ENCODE measurements at regions not wholly inside any gene's neighbourhood (a gene's known extent, or its start where the extent isn't known, plus 50 kb on each side); places are given as distances from the start of the nearest gene placed in this dataset.

DNA sequence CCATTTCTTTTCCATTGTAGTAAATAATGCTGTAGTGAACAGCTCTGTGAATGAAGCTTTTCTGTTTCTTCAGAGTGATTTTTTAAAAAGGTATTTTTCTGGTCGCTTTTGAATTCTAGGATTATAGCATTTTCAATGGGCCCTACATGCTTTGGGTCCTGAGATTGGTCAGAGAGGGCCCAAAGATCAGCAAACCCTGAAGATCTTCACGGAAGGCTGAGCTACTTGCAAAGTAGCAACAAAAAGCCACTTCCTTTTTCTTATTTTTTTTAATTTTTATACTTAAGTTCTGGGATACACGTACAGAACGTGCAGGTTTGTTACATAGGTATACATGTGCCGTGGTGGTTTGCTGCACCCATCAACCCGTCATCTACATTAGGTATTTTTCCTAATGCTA lies 200.5 kb downstream of the FAT3 start:
- Histone ChIP-seq H3K4me3 (no peak overlapping the region), H3K36me3 (ENCODE audit: control insufficient read depth in 4 of 4, insufficient read depth in 4 of 4, low read length in 4 of 4) (no peaks in the 10 kb centered on the region), H3K27ac (ENCODE audit: low read depth in 1 of 2, low read length in 1 of 2) (no peak overlapping the region), H3K9ac (ENCODE audit: insufficient read depth in 1 of 2, low read length in 2 of 2) (no peak overlapping the region), H3K9me3 (ENCODE audit: control insufficient read depth in 4 of 4, insufficient read depth in 3 of 4, low read length in 3 of 4) (peaks cover 0 to 7% (median 0%) of the 10 kb centered on the region in 4 donors), H3K4me1 (ENCODE audit: control insufficient read depth in 5 of 5, insufficient read depth in 5 of 5, low read length in 5 of 5) (peaks cover 0 to 10% (median 0%) of the 10 kb centered on the region in 5 donors), H3K27me3 (ENCODE audit: control insufficient read depth in 3 of 3, insufficient read depth in 3 of 3, low read length in 2 of 3) (no peaks in the 10 kb centered on the region)
- DNase-seq (no peak), ATAC-seq (ENCODE audit: insufficient read depth, low FRiP score) (no peak)
- WGBS, 2 donors, result 74 to 75% methylated on average over 6 of the region's 6 CpGs
- TF ChIP-seq, protein P1, sequence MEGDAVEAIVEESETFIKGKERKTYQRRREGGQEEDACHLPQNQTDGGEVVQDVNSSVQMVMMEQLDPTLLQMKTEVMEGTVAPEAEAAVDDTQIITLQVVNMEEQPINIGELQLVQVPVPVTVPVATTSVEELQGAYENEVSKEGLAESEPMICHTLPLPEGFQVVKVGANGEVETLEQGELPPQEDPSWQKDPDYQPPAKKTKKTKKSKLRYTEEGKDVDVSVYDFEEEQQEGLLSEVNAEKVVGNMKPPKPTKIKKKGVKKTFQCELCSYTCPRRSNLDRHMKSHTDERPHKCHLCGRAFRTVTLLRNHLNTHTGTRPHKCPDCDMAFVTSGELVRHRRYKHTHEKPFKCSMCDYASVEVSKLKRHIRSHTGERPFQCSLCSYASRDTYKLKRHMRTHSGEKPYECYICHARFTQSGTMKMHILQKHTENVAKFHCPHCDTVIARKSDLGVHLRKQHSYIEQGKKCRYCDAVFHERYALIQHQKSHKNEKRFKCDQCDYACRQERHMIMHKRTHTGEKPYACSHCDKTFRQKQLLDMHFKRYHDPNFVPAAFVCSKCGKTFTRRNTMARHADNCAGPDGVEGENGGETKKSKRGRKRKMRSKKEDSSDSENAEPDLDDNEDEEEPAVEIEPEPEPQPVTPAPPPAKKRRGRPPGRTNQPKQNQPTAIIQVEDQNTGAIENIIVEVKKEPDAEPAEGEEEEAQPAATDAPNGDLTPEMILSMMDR (IDR thresholded peaks at IDR 0.05; ENCODE audit: control extremely low read depth, extremely low read depth), result no peak

DNA sequence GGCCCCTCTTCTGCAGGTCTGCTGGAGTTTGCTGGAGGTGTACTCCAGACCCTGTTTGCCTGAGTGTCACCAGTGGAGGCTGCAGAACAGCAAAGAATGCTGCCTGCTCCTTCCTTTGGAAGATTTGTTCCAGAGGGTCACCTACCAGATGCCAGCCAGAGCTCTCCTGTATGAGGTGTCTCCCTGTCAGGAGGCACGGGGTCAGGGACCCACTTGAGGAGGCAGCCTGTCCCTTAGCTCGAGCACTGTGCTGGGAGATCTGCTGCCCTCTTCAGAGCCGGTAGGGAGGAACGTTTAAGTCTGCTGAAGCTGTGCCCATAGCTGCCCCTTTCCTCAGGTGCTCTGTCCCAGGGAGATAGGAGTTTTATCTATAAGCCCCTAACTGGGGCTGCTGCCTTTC lies 207.9 kb downstream of the FAT3 start:
- H3K4me3 ChIP-seq, result no peak overlapping the region
- no peak overlapping the region for H3K27ac ChIP-seq (ENCODE audit: low read depth in 1 of 2, low read length in 1 of 2)
- WGBS, 2 donors, result 67 to 87% methylated on average over 4 of the region's 4 CpGs
- TF ChIP-seq, protein P1 (IDR thresholded peaks at IDR 0.05; ENCODE audit: control extremely low read depth, extremely low read depth), result no peak
- DNase-seq (no peak), ATAC-seq (ENCODE audit: insufficient read depth, low FRiP score) (no peak)
- H3K4me1 ChIP-seq (ENCODE audit: control insufficient read depth in 5 of 5, insufficient read depth in 5 of 5, low read length in 5 of 5), result no peaks in the 10 kb centered on the region
- H3K36me3 ChIP-seq (ENCODE audit: control insufficient read depth in 4 of 4, insufficient read depth in 4 of 4, low read length in 4 of 4), result no peaks in the 10 kb centered on the region
- H3K9ac ChIP-seq (ENCODE audit: insufficient read depth in 1 of 2, low read length in 2 of 2), result no peak overlapping the region
- H3K27me3 ChIP-seq (ENCODE audit: control insufficient read depth in 3 of 3, insufficient read depth in 3 of 3, low read length in 2 of 3), result no peaks in the 10 kb centered on the region
- H3K9me3 ChIP-seq (ENCODE audit: control insufficient read depth in 4 of 4, insufficient read depth in 3 of 4, low read length in 3 of 4), result peaks cover 0 to 9% (median under 1%) of the 10 kb centered on the region in 4 donors

DNA sequence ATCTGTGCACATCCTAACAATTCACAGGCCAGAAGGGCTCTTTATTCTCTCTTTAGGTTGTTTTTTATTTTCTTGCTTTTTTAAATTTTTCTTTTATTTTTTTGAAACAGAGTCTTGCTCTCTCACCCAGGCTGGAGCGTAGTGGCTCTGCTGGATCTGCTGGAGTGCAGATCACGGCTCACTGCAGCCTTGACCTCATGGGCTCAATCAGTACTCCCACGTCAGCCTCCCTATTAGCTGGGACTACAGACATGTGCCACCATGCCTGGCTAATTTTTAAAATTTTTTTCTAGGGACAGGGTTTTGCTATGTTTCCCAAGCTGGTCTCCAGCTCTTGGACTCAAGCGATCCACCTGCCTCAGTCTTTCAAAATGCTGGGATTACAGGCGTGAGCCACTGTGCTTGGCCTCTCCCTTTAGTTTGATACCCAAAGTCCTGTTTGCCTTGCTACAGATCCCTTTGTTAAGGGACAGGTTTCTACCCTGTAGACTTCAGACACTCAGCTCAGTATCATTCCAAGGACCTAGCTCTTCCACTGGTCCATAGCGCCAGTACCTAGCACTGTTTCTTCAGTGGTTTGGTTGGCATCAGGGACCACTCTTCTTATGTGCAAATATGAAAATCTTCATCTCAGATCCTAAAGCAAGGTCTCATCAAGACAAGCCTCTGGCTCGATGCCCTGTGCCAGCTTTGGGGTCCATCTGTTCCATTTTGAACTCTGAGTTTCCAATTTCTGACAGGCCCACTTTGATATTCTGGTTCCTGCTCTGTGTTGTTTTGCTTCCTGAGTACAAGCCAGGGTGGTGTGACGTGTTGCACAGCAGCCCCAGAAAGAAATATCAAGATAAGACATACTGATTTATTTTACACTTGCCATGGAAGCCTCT lies 211.7 kb downstream of the FAT3 start:
- Histone ChIP-seq H3K36me3 (ENCODE audit: control insufficient read depth in 4 of 4, insufficient read depth in 4 of 4, low read length in 4 of 4) (no peaks in the 10 kb centered on the region), H3K27me3 (ENCODE audit: control insufficient read depth in 3 of 3, insufficient read depth in 3 of 3, low read length in 2 of 3) (no peaks in the 10 kb centered on the region), H3K9ac (ENCODE audit: insufficient read depth in 1 of 2, low read length in 2 of 2) (no peak overlapping the region), H3K27ac (ENCODE audit: low read depth in 1 of 2, low read length in 1 of 2) (no peak overlapping the region), H3K4me3 (no peak overlapping the region), H3K4me1 (ENCODE audit: control insufficient read depth in 5 of 5, insufficient read depth in 5 of 5, low read length in 5 of 5) (peaks cover 0 to 7% (median 0%) of the 10 kb centered on the region in 5 donors), H3K9me3 (ENCODE audit: control insufficient read depth in 4 of 4, insufficient read depth in 3 of 4, low read length in 3 of 4) (peaks cover 0 to 2% (median 0%) of the 10 kb centered on the region in 4 donors)
- ATAC-seq (ENCODE audit: insufficient read depth, low FRiP score) (no peak), DNase-seq (no peak)
- WGBS, 2 donors, result 83 to 85% methylated on average over 8 of the region's 8 CpGs
- TF ChIP-seq, protein P1 (IDR thresholded peaks at IDR 0.05; ENCODE audit: control extremely low read depth, extremely low read depth), result no peak

Measured in lung (tissue), 11 donors.